Peyer's patch (tissue), 4 donors: ENCODE measurements at regions not wholly inside any gene's neighbourhood (a gene's known extent, or its start where the extent isn't known, plus 50 kb on each side); places are given as distances from the start of the nearest gene placed in this dataset.

Experiments used
- POLR2A ChIP-seq, 2 donors: fragments of 450-650 bp; IDR thresholded peaks; one replicate each; pipeline ENCODE4 v1.5.1; 2017; ENCODE audit warnings: antibody characterized with exemption in 2 of 2, mild to moderate bottlenecking in 2 of 2, moderate library complexity in 2 of 2
- TF ChIP-seq, protein P1 (sequence below), 6 experiments: fragments of 450-650 bp in 4 of 6; fragments of 200-600 bp in 2 of 6; sonication (generic) in 1 of 6; IDR thresholded peaks; one replicate each; pipeline ENCODE4 v1.5.1; 2017 to 2019; ENCODE audit warnings: antibody characterized with exemption in 6 of 6, mild to moderate bottlenecking in 3 of 6, moderate library complexity in 1 of 6

- TF ChIP-seq, protein P1, sequence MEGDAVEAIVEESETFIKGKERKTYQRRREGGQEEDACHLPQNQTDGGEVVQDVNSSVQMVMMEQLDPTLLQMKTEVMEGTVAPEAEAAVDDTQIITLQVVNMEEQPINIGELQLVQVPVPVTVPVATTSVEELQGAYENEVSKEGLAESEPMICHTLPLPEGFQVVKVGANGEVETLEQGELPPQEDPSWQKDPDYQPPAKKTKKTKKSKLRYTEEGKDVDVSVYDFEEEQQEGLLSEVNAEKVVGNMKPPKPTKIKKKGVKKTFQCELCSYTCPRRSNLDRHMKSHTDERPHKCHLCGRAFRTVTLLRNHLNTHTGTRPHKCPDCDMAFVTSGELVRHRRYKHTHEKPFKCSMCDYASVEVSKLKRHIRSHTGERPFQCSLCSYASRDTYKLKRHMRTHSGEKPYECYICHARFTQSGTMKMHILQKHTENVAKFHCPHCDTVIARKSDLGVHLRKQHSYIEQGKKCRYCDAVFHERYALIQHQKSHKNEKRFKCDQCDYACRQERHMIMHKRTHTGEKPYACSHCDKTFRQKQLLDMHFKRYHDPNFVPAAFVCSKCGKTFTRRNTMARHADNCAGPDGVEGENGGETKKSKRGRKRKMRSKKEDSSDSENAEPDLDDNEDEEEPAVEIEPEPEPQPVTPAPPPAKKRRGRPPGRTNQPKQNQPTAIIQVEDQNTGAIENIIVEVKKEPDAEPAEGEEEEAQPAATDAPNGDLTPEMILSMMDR (IDR thresholded peaks at IDR 0.05), result no peak
- no peak for TF ChIP-seq POLR2A (IDR thresholded peaks at IDR 0.05)
Observed at GRCh38 chr20:56731476-56731875, 102.4 kb downstream of the TFAP2C start.
